D721Med (cell line): ENCODE measurements at regions not wholly inside any gene's neighbourhood (a gene's known extent, or its start where the extent isn't known, plus 50 kb on each side); places are given as distances from the start of the nearest gene placed in this dataset.
A peak's percentile ranks its signal among the peaks of the same experiment; 100 is the strongest.

Experiments used
- DNase-seq: peaks from one replicate; pipeline ENCODE4 v3.0.0; 2011; ENCODE audit warnings: low spot score; ENCODE audit not compliant: insufficient read length
- FAIRE-seq: peaks from 2 replicates; lab custom pipeline; 2011; peaks lifted over from hg19 to GRCh38; lab: Jason Lieb, UNC
- TF ChIP-seq, protein P1 (sequence below): IDR thresholded peaks from 2 replicates; pipeline ENCODE4 v1.5.1; 2012; ENCODE audit warnings: mild to moderate bottlenecking, control low read depth; ENCODE audit not compliant: insufficient read depth; ENCODE audit errors: missing control alignments

GRCh38 chr1:239784896-239785295 is 306.8 kb upstream of the FMN2 start:
- FAIRE-seq (peak; percentile 41), DNase-seq (no peak)
- TF ChIP-seq, protein P1, sequence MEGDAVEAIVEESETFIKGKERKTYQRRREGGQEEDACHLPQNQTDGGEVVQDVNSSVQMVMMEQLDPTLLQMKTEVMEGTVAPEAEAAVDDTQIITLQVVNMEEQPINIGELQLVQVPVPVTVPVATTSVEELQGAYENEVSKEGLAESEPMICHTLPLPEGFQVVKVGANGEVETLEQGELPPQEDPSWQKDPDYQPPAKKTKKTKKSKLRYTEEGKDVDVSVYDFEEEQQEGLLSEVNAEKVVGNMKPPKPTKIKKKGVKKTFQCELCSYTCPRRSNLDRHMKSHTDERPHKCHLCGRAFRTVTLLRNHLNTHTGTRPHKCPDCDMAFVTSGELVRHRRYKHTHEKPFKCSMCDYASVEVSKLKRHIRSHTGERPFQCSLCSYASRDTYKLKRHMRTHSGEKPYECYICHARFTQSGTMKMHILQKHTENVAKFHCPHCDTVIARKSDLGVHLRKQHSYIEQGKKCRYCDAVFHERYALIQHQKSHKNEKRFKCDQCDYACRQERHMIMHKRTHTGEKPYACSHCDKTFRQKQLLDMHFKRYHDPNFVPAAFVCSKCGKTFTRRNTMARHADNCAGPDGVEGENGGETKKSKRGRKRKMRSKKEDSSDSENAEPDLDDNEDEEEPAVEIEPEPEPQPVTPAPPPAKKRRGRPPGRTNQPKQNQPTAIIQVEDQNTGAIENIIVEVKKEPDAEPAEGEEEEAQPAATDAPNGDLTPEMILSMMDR, result no peak

DNA sequence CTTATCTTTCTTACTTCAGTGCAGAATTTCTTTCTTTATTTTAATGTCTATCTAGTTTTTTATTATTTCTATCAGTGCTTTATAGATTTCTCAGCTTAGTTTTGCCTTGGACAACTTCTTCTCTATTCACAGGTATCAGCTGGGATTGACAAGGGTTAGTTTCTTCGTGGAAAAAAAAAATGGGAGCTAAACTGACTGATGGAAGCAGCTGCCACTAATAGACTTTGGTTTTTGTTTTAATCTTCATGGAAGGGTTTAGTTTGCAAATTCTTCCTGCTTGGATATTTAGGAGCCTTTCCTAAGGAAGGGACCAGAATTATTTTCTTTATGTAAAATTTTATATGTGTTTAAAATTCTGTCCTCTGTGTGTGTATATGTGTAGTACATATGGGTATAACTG is 306.1 kb upstream of the FMN2 start:
- TF ChIP-seq, protein P1, result no peak
- FAIRE-seq (peak; percentile 32), DNase-seq (no peak)

- FAIRE-seq, result peak; percentile 94
- TF ChIP-seq, protein P1, result no peak
- DNase-seq, result peak; percentile 56
Measured at GRCh38 chr1:239786464-239786863, 305.2 kb upstream of the FMN2 start.

DNA sequence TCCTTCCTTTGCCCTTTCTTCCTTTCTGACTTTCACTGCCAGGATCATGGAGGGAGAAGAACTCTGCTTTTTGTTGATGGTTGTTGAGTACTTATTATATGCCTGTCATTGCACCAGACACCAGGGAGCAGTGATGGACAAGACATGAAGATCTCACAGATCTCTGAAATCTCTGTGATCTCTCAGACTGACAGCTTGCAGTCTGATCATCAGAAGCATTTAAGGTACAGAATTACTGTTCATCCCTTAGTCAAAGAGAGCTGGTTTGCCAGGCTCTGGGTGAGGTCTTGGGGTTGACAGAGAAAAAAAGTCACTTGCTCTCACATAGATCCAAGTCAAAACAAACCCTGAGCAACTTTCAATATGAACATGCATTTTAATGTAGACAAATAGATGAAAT is 299.5 kb upstream of the FMN2 start:
- TF ChIP-seq, protein P1, result no peak
- DNase-seq (no peak), FAIRE-seq (no peak)

DNA sequence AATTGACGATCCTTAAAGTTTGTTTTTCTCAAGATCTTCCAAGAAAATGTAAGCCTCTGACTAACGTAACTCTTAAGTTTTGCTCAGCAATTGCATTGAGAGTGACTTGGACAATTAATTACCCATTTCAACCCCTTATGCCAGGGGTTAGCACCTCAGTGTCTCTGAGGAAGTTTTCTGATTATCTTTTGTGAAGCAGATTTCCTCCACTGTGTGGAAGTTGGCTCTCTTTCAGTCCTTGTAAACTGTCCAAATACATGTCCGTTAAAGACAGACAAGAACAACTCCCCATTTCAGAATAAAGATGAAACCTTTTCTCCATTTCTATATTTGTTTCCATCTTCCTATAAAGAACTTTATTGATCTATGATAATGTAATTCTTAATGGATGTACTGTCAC is 296.4 kb upstream of the FMN2 start:
- TF ChIP-seq, protein P1, result no peak
- no peak for FAIRE-seq
- no peak for DNase-seq

GRCh38 chr1:239799617-239800016 is 292.1 kb upstream of the FMN2 start:
- TF ChIP-seq, protein P1, result no peak
- DNase-seq (no peak), FAIRE-seq (no peak)

- FAIRE-seq (no peak), DNase-seq (no peak)
- TF ChIP-seq, protein P1, result no peak
Measured at GRCh38 chr1:239800861-239801260, 290.8 kb upstream of the FMN2 start.
